KBM-7 (cell line): ENCODE measurements at regions not wholly inside any gene's neighbourhood (a gene's known extent, or its start where the extent isn't known, plus 50 kb on each side); places are given as distances from the start of the nearest gene placed in this dataset.
"Not testable (repeated sequence)": the region's sequence is repeated elsewhere in the genome, so short reads cannot be mapped to it uniquely, and the experiment has no call there.

Experiments
- DNase-seq: peaks from one replicate; pipeline ENCODE4 v3.0.0-alpha.2; 2015
- in situ Hi-C: fragments of 300-500 bp; cut with MboI; formaldehyde crosslinking; loops from 2 replicates; pipeline ENCODE4 v1.14.3; 2020; ENCODE audit warnings: low sequenced_read_pairs, low pct_unique_long_range_greater_than_20kb, mixed read lengths

DNA sequence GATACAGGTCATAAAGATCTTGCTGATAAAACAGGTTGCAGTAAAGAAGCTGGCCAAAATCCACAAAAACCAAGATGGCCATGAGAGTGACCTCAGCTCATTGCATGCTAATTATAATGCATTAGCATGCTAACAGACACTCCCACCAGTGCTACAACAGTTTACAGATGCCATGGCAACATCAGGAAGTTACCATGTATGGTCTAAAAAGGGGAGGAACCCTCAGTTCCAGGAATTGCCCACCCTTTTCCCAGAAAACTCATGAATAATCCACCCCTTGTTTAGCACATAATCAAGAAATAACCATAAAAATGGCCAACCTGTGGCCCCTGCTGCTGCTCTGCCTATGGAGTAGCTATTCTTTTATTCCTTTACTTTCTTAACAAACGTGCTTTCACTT is 284.2 kb downstream of the MED10 start:
- in situ Hi-C loops, DNase-seq: not testable (repeated sequence)

DNA sequence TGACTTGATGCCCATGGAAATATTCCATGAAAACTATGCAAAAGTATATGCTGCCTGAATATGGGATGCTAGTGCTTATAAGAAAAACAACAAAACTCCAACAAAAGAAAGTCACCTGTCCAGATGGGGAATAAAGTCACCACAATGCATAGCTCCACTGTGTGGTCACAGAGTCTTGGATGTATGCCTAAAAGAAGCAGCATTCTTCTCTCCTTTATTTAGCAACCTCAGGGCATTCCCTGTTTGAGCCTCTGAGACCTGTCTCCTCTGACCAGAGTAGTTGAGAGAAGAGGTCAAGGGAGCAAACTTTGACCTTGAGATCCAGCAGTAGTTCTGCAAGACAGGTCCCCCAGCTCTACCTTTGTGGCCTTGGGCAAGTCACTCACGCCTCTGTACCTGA is 287.5 kb downstream of the MED10 start:
- in situ Hi-C loops = no loop called here
- no peak for DNase-seq

DNA sequence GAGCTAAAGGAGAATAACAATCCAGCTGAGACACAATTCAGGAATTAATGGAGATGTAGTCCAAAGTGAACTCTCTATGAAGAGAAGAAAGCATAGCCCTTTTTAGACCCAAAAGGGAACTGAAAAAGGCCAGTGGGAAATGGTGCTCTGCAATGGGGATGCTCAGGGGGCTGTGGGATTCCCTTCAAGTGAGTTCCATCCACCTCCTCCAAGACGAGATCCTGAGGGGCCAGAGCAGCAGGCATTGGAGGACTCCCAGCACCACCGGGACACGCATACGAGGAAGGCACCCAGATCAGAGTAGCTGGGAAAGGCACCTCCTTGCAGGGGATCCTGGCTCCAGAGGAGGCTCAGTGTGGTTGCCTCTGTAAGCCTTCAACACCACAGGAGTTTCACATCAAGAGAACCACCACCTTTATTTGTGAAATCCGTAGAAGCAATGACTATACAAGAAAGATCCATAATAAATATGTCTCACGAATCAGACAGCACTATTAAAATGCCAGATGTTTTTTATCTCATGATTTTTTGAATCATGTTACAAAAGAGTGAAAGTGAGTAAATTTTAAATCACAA is 288.2 kb downstream of the MED10 start:
- in situ Hi-C loops = no loop called here
- no peak for DNase-seq

DNA sequence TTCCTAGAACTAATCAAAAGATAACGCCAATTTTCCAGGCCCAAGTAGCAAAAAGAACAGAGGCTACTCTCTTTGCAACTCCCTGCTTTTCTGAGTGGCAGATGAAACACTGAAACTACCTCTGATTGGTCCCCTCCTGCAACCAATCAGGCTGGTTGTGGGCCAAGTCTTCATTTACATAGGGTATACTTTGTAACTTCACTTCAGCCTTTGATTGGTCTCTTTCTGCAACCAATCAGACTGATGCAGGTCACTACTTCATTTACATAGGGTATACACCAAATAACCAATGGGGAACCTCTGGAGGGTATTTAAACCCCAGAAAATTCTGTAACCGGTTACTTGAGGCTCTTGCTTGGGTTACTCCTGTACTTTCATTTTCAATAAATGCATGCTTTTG is 289.6 kb downstream of the MED10 start:
- no peak for DNase-seq
- in situ Hi-C loops = no loop called here

DNA sequence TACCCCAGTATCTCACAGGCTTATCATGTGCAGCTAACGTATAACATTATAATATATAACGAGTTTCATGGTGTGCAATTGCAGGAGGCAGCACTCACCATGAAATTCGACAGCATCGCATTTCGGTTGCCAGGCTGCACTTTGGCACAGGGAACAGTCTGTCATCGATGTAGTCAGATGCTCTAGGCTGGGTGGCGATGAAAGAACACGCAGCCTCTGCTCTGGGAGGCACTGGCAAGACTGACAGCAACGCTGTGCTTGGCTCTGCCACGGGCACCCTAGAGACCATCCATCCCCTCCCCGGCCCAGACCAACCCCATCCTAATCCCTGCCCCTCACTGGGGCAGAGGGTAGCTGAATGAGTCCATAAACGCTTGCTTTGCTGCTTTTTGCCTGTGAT is 290.8 kb downstream of the MED10 start:
- no peak for DNase-seq

DNA sequence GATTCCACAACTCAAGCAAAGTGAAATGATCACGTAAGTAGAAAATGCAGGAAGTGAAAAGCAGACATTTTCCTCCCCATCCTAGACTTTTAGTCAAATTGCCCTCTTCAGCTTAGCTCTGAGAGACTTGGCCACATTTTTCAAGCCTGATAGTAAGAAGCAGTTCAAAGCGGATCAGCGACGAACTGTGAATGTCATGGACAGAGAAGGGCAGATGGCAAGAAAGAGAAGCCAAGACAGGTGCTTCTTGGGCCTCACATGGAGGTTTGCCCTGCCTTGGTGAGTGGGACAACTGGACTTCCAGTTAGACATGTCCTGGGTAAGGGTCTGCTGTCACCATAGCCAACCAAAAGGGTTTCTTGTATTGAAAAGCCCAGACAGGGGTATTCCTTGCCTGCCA is 291.5 kb downstream of the MED10 start:
- no peak for DNase-seq
- in situ Hi-C loops = no loop called here

More for the DNA sequence above, 290.8 kb downstream of the MED10 start:
- in situ Hi-C loops = no loop called here

DNA sequence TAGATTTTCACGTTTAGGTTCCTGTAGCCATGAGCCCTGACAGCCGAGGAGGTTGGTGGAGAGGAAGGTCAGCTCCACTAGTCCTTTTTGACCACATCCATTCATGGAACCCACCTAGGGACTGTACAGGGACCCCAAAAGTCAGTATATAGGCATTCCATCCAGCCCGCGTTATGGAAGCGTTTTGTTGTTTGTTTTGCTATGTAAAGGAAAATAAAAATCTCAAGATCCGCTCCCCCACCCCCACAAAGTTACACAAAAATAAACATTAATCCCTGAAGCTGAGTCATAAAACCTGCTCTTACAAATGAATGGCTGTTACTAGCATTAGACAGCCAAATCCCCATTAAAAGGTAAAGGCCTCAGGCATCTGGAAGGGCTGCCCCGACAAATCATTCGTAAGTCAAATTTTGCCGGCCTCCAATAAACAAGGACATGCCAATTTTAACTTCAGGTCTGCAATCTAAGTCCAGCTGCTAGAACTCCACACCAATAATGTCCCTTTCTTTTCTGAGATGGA is 292.9 kb downstream of the MED10 start:
- DNase-seq = no peak
- in situ Hi-C loops = no loop called here

DNA sequence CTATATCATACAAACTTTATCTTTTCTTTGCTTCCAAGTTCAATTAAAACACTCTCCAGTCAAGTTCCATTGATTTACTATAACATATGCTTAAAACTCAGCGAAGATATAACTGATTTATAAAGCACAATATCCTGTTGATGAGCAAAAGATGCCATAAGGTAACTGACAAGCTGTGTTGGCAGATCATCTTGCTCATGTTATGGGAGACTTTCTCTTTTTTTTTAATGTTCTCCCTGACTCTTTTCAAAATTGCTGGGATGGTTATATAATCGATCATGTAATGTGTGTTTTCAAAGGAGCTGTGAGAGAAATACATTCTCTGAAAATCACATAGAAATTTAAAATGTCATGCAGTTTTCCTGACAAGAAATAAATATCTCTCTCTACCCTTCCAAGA is 293.5 kb downstream of the MED10 start:
- in situ Hi-C loops = no loop called here

DNA sequence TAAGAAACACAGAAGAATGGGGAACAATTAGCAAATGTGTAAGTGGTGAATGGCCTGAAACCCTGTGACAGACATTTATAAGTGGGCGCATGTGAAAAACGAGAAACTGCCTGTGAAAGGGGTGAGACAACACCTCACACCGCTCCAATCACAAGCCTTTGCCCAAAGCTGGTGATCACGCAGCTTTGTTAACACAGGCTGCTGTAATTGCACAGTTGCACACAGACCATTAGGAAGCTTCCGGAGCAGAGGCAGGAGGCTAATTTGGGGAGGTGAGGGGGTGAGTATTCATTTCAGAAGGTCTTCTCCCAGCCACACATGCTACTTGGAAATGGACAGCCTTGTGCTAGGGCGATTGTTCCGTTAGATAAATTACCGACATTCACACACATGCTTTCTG is 294.0 kb downstream of the MED10 start:
- in situ Hi-C loops = no loop called here
- DNase-seq = no peak

More for the DNA sequence above, 293.5 kb downstream of the MED10 start:
- no peak for DNase-seq

DNA sequence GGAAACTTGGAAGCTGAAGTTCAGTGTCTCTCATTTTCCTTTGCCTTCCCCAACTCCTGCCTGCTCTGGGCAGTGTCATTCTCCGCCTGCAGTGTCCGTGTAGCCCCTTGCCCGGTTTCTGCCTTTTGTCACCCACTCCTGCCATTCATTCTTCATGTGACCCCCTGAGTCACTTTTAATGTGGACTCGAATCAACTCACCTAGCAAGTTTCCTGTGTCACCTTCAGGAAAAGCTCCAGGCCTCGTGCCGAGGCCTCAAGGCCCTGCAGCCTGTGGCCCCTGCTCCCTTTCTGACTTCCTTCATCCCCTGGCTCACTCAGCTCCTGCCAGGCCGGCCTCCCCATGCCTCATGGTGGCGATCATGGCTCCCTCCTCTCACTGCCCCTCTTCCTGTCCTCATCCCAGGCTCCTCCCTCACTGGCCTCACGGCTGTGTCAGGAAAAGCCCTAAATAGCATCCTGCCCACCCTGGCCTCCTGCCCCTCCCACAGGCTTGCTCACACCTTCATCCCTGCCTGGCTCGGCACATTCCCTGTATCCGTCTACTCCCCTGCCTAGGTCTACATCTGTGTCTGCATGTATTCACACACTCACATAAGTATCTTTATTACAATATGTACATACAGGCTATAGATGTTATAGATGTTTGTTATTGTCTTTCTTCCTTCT is 294.9 kb downstream of the MED10 start:
- in situ Hi-C loops = no loop called here
- DNase-seq = no peak

DNA sequence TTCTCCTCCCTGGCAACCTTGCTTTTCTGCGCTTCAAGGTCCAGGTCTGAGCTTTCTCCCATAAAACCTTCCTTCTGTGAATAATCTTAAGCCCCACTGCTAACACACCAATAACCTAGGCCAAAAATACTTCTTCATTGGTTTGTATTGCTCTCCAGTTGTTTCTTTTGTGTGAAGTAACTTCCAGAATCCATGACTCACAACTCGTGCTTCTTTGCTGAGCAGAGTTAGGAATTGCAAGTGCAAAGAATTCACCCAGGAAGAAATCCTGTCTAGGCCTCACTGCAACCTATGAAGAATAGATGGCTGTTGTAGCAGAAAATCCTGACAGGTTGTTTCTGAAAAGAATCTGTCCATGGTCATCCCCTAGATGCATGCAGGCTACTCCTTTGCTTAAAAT is 295.7 kb downstream of the MED10 start:
- in situ Hi-C loops = no loop called here

DNA sequence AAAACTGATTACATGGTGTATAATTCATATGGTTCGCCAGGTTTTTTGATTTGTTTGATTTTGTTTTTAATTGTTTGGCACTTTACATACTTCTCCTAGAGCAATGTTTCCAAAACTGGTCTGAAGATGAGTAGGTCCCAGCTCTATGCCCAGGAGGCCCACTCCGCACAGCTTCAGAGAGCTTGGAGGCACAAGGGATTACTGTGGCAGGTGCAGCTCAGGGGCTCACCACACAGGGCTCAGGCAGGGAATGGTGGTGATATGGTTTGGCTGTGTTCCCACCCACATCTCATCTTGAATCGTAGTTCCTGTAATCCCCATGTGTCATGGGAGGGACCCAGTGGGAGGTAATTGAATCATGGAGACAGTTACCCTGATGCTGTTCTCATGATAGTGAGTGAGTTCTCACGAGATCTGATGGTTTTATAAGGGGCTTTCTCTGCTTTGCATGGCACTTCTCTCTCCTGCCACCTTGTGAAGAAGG is 296.6 kb downstream of the MED10 start:
- DNase-seq = no peak
- in situ Hi-C loops = no loop called here

More for the DNA sequence above, 295.7 kb downstream of the MED10 start:
- DNase-seq = no peak

DNA sequence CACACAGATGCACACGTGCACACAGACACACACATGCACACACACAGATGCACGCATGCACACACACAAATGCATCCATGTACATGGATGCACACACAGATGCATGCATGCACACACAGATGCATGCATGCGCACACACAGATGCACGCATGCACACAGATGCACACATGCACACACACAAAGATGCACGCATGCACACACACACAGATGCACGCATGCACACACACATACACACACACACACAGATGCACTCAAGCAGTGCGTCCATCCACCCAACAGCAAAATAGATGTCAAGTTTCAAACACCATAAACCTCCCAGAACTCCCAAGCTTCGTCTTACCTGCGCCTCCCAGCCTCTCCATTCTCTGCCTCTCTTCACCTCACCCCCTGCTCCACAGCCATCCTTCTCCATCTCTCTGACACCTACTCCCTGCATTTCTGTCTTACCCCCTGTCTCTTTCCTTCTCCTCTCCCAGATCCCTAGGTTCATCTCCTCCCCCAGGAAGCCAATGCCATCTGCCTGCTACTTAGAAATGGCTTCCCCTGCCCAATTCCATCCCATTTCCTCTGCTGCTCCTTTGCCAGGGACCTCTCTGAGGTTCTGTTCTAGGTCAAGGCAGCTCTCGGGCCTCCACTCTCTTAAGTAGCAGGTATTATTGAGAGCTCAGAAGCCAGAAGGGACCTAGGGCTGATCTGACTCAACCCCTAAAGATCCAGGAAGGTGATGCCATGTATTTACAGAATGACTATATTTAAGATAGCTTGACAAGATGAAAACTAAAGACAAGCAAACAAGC is 297.2 kb downstream of the MED10 start:
- no peak for DNase-seq
- in situ Hi-C loops = no loop called here

DNA sequence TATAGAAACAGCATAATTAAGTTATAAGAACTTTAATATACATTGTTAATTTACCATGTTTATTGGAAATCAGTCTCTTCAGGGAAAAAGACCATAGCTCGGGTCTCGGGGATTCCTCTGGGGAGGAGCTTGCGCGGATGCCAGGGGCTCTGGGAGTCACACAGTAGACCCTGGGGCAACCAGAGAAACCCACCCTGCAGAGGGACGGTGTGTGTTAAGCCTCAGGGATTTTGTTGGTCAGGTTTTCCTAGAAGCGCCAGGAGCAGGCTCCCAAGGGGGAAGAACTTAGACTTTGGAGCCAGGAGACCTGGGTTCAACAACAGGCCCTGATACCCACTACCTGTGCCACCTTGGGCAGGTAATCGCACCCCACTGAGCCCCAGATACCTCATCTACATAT is 297.9 kb downstream of the MED10 start:
- in situ Hi-C loops = no loop called here
- DNase-seq = no peak

DNA sequence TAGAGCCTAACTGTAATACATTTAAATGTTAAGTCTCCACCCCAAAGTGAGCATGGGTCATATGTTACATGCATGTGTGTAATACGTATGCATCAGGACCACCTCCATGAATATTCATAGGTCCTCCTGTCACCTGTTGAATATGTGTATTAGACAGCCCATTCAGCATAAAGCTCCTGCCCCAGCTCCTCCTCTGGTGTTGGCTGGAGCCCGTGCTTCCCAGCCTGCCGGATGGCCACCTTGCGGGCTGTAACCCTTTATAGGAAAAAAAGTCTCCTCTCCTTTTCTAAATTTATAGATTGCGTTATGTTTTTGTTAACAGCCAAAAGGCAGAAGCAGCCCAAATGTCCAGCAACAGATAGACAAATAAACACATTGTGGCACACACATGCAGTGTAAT is 299.5 kb downstream of the MED10 start:
- in situ Hi-C loops = no loop called here

DNA sequence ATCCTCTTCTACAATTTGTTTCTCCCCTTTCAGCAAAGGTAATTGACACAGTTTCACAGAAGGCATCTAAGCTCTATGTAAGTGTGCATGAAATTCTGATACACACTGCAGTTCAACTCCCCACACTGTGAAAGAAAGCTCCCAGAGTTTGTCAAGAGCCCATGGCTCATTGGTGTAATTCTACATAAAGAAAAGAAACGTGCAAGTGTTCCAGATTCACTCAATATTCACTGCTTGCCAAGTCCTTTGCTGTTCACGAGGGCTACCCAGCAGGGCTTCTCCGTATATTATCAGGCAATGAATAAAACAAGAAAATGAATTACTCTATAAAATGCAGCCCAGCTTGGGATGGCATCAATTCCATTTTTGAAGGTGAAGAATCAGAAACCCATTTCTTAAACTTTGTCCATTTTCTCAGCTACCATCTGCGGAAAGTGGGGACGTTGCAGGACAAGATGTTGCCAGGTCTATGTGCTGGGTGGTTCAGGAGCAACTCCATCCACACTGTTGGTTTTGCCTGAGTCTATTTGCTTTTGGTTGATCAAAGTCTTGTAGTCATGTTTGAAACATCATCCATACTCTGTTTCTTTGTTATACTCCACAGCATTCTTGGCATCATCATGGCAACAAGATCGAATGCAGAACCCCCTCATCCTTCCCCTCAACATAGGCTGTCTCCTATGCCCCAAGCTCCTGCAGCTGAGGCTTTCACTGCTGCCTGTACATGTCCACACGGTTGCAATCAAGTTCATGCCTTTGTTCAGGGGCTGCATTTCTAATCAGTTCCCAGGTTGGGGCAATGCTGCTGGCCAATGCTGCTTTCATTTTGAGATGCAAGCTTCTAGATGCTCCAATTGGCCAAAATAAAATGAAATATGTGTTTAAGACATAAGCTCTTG is 301.8 kb downstream of the MED10 start:
- DNase-seq = no peak
- in situ Hi-C loops = no loop called here

More for the DNA sequence above, 299.5 kb downstream of the MED10 start:
- no peak for DNase-seq

DNA sequence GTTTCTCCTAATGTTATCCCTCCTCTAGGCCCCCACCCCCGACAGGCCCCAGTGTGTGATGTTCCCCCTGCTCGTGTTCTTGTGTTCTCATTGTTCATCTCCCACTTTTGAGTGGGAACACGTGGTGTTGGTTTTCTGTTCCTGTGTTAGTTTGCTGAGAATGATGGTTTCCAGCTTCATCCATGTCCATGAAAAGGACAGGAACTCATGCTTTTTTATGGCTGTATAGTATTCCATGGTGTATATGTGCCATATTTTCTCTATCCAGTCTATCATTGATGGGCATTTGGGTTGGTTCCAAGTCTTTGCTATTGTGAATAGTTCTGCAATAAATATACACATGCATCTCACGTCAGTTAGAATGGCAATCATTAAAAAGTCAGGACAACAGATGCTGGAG is 305.9 kb downstream of the MED10 start:
- in situ Hi-C loops, DNase-seq: not testable (repeated sequence)

DNA sequence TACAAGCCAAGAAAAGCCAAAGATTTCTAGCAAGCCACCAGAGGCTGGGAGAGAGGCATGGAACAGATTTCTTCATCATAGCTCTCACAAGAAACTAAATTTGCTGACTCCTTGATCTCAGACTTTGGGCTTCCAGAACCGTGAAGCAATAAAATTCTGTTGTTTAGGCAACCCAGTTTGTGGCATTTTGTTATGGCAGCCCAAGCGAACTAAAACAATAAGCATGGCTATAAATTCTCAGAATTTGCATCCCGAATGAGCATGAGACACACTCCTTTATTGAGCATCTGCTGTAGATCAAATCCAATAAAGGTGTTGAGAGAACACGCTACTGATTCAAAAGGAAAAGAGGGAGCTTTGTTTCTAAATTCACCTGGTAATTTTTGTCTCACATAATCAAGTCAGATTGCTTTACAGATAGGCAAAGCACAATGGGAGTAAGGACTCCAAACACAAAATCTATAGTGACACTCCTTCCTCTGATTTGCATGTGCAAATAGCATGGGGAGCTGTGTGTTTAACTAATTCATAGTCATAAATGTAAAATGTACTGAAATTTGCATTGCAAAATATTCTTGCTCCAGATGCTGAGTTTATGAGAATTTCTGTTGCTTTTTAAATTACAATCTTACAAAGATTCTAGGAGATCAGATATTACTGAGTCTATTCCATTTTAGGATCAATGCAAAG is 308.7 kb downstream of the MED10 start:
- no peak for DNase-seq
- in situ Hi-C loops = no loop called here

DNA sequence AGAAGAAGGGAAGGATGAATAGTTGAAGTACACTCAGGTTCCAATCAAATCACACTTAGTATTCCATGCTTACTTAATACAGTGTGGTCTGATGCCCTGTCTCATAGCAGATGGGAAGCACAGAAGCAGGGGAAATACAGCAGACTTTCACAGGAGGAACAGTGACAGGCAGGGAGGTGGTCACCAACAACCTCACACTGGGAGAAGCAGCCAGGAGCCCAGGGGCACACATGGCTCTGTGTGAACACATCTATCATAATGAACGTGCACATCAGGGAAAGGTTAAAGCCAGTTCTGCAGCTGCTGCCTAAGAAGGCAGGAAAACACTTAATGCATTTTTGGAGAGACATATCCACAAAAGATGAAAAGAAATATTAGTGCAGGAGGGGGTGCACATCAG is 312.3 kb downstream of the MED10 start:
- in situ Hi-C loops = no loop called here

More for the DNA sequence above, 312.3 kb downstream of the MED10 start:
- no peak for DNase-seq
